ENCODE measurements at regions not wholly inside any gene's neighbourhood (a gene's known extent, or its start where the extent isn't known, plus 50 kb on each side); places are given as distances from the start of the nearest gene placed in this dataset.
"Not testable (repeated sequence)": the region's sequence is repeated elsewhere in the genome, so short reads cannot be mapped to it uniquely, and the experiment has no call there.

- not testable (repeated sequence) for DNase-seq
These were observed 255.9 kb downstream of the TINAG start for GRCh38 chr6:54564188-54564587.

- no peak for DNase-seq
These were observed 266.4 kb downstream of the TINAG start for GRCh38 chr6:54574671-54575070.

- no peak for DNase-seq
These were observed 268.3 kb upstream of the FAM83B start for GRCh38 chr6:54578261-54578660.

GRCh38 chr6:54579011-54579410, 267.6 kb upstream of the FAM83B start:
- DNase-seq = peak; percentile 54

- DNase-seq = peak; percentile 62
These were observed 260.3 kb upstream of the FAM83B start for GRCh38 chr6:54586251-54586650.

GRCh38 chr6:54587277-54587676, 259.3 kb upstream of the FAM83B start:
- peak; percentile 61 for DNase-seq

- no peak for DNase-seq
These were observed 258.4 kb upstream of the FAM83B start for GRCh38 chr6:54588176-54588575.

GRCh38 chr6:54595844-54596243, 250.7 kb upstream of the FAM83B start:
- DNase-seq = peak; percentile 69

GRCh38 chr6:54598787-54599313, 247.7 kb upstream of the FAM83B start:
- DNase-seq = no peak

GRCh38 chr6:54601600-54602300, 244.8 kb upstream of the FAM83B start:
- no peak for DNase-seq

- DNase-seq = no peak
These were observed 244.0 kb upstream of the FAM83B start for GRCh38 chr6:54602591-54602990.

- peak; percentile 37 for DNase-seq
These were observed 236.6 kb upstream of the FAM83B start for GRCh38 chr6:54609981-54610380.

GRCh38 chr6:54613596-54613995, 233.0 kb upstream of the FAM83B start:
- no peak for DNase-seq

GRCh38 chr6:54614499-54615195, 231.9 kb upstream of the FAM83B start:
- no peak for DNase-seq

GRCh38 chr6:54617730-54618129, 228.8 kb upstream of the FAM83B start:
- DNase-seq = peak; percentile 92

- peak; percentile 61 for DNase-seq
These were observed 228.0 kb upstream of the FAM83B start for GRCh38 chr6:54618572-54618971.

- no peak for DNase-seq
These were observed 227.5 kb upstream of the FAM83B start for GRCh38 chr6:54619102-54619501.

- peak; percentile 21 for DNase-seq
These were observed 225.3 kb upstream of the FAM83B start for GRCh38 chr6:54621285-54621684.

GRCh38 chr6:54624216-54624615, 222.4 kb upstream of the FAM83B start:
- DNase-seq = no peak

GRCh38 chr6:54624779-54625178, 221.8 kb upstream of the FAM83B start:
- peak; percentile 53 for DNase-seq

GRCh38 chr6:54629131-54629530, 217.4 kb upstream of the FAM83B start:
- peak; percentile 71 for DNase-seq

GRCh38 chr6:54632984-54633565, 213.5 kb upstream of the FAM83B start:
- DNase-seq = no peak

- DNase-seq = no peak
These were observed 213.0 kb upstream of the FAM83B start for GRCh38 chr6:54633601-54634000.

- DNase-seq = no peak
These were observed 205.7 kb upstream of the FAM83B start for GRCh38 chr6:54640911-54641310.

All from fibroblast of skin of back (primary cell).